Transverse colon (tissue), 4 donors: ENCODE measurements at regions not wholly inside any gene's neighbourhood (a gene's known extent, or its start where the extent isn't known, plus 50 kb on each side); places are given as distances from the start of the nearest gene placed in this dataset.

Experiments used
- DNase-seq: peaks from one replicate; pipeline ENCODE4 v3.0.0-alpha.2; 2019
- H3K27ac ChIP-seq, 4 donors: fragments of 200-600 bp; sonication (generic); 2 replicates each; pipeline ENCODE4 v1.5.1; 2016 to 2018; ENCODE audit warnings: inconsistent platforms in 4 of 4
- H3K27me3 ChIP-seq: fragments of 200-600 bp; sonication (generic); 2 replicates; pipeline ENCODE4 v1.5.1; 2017; ENCODE audit warnings: inconsistent platforms
- H3K36me3 ChIP-seq, 4 donors: fragments of 200-600 bp; sonication (generic); 2 replicates each; pipeline ENCODE4 v1.5.1; 2017 to 2019; ENCODE audit warnings: inconsistent platforms in 4 of 4
- H3K4me1 ChIP-seq, 4 donors: fragments of 200-600 bp; sonication (generic); 2 replicates each; pipeline ENCODE4 v1.5.1; 2017 to 2020; ENCODE audit warnings: inconsistent platforms in 4 of 4
- H3K4me3 ChIP-seq, 4 donors: fragments of 200-600 bp; sonication (generic); 1 replicate in 1 of 4; 2 replicates in 3 of 4; pipeline versions ENCODE4 v1.5.1 to v1.6.1; 2017 to 2019; ENCODE audit warnings: inconsistent platforms in 4 of 4
- H3K9me3 ChIP-seq, 2 donors: fragments of 200-600 bp; sonication (generic); 2 replicates each; pipeline ENCODE4 v1.5.1; 2017 to 2019; ENCODE audit warnings: inconsistent platforms in 2 of 2
- CTCF ChIP-seq, 5 experiments: fragments of 200-600 bp in 3 of 5; fragments of 450-650 bp in 2 of 5; sonication (generic) in 3 of 5; IDR thresholded peaks; 1 replicate in 2 of 5; 2 replicates in 3 of 5; pipeline ENCODE4 v1.5.1; 2016 to 2017; ENCODE audit warnings: antibody characterized with exemption in 5 of 5, inconsistent platforms in 3 of 5, mild to moderate bottlenecking in 2 of 5, moderate library complexity in 1 of 5
- EP300 ChIP-seq: sonication (generic); formaldehyde crosslinking; IDR thresholded peaks from one replicate; pipeline ENCODE4 v1.6.1; 2017; ENCODE audit warnings: antibody characterized with exemption, low read depth
- POLR2A ChIP-seq: fragments of 450-650 bp; IDR thresholded peaks from one replicate; pipeline ENCODE4 v1.6.1; 2016; ENCODE audit warnings: antibody characterized with exemption, mild to moderate bottlenecking, moderate library complexity
- POLR2AphosphoS5 ChIP-seq, 3 donors: sonication (generic); formaldehyde crosslinking; IDR thresholded peaks; one replicate each; pipeline ENCODE4 v1.6.1; 2016; ENCODE audit warnings: antibody characterized with exemption in 3 of 3
- WGBS, 2 donors: methylation state at CpG; one replicate each; pipeline ENCODE4 v1.1.5; 2018; ENCODE audit warnings: low coverage in 1 of 2; 5-methylcytosine and 5-hydroxymethylcytosine counted together
- in situ Hi-C, 4 donors: fragments of 200-750 bp; cut with MboI; loops; one replicate each; pipeline versions ENCODE4 v1.15.0 to v1.15.1; 2017; ENCODE audit warnings: low sequenced_read_pairs in 3 of 4, low pct_ligation_motif_present in 1 of 4, low pct_unique_long_range_greater_than_20kb in 1 of 4
- intact Hi-C: fragments of 100-400 bp; cut with DNase I; formaldehyde crosslinking; loops from one replicate; pipeline ENCODE4 v1.15.1; 2023; ENCODE audit warnings: low total_unique reads

- TF ChIP-seq POLR2AphosphoS5 (IDR thresholded peaks at IDR 0.05) (no peak), POLR2A (no peak), EP300 (no peak), CTCF (IDR thresholded peaks at IDR 0.05) (no peak)
- DNase-seq = no peak
- Histone ChIP-seq H3K27ac (no peak overlapping the region), H3K36me3 (no peaks in the 10 kb centered on the region), H3K9me3 (no peaks in the 10 kb centered on the region), H3K4me1 (no peaks in the 10 kb centered on the region), H3K4me3 (no peak overlapping the region), H3K27me3 (no peaks in the 10 kb centered on the region)
- WGBS, 2 donors = 67 to 83% methylated on average over 1 of the region's 1 CpG
- intact Hi-C loops (no loop called here), in situ Hi-C loops (no loop called here)
These were observed 482.0 kb downstream of the SNAPC1 start for GRCh38 chr14:62244221-62244620.

GRCh38 chr14:62247266-62247665 lies 485.0 kb downstream of the SNAPC1 start:
- 74% methylated on average over 4 of the region's 4 CpGs; no CpG with 5 or more reads in 1 of the 2 donors for WGBS, 2 donors
- intact Hi-C loops (no loop called here), in situ Hi-C loops (no loop called here)
- TF ChIP-seq CTCF (IDR thresholded peaks at IDR 0.05) (no peak), POLR2A (no peak), EP300 (no peak), POLR2AphosphoS5 (IDR thresholded peaks at IDR 0.05) (no peak)
- DNase-seq = no peak
- Histone ChIP-seq H3K27me3 (no peaks in the 10 kb centered on the region), H3K27ac (no peak overlapping the region), H3K9me3 (no peaks in the 10 kb centered on the region), H3K4me1 (no peaks in the 10 kb centered on the region), H3K4me3 (no peak overlapping the region), H3K36me3 (no peaks in the 10 kb centered on the region)

- no peak for DNase-seq
- H3K36me3 ChIP-seq = no peaks in the 10 kb centered on the region
- in situ Hi-C loops = no loop called here
- no peak overlapping the region for H3K27ac ChIP-seq
- H3K27me3 ChIP-seq = no peaks in the 10 kb centered on the region
- no peaks in the 10 kb centered on the region for H3K9me3 ChIP-seq
- intact Hi-C loops = no loop called here
- no peak overlapping the region for H3K4me3 ChIP-seq
- no peaks in the 10 kb centered on the region for H3K4me1 ChIP-seq
- WGBS, 2 donors = 29 to 32% methylated on average over 4 of the region's 4 CpGs
- TF ChIP-seq CTCF (IDR thresholded peaks at IDR 0.05) = no peak
- TF ChIP-seq POLR2AphosphoS5 (IDR thresholded peaks at IDR 0.05) = no peak
- TF ChIP-seq POLR2A = no peak
- no peak for TF ChIP-seq EP300
These were observed 489.0 kb downstream of the SNAPC1 start for GRCh38 chr14:62251237-62251636.

GRCh38 chr14:62253171-62253570 lies 491.0 kb downstream of the SNAPC1 start:
- Histone ChIP-seq H3K36me3 (no peaks in the 10 kb centered on the region), H3K9me3 (no peaks in the 10 kb centered on the region), H3K4me1 (no peaks in the 10 kb centered on the region), H3K27ac (no peak overlapping the region), H3K27me3 (no peaks in the 10 kb centered on the region), H3K4me3 (no peak overlapping the region)
- WGBS, 2 donors = 62 to 69% methylated on average over 1 of the region's 1 CpG
- in situ Hi-C loops (no loop called here), intact Hi-C loops (no loop called here)
- DNase-seq = no peak
- no peak for TF ChIP-seq CTCF (IDR thresholded peaks at IDR 0.05)
